Mesenchymal stem cell (in vitro differentiated cells and primary cell): ENCODE measurements at regions not wholly inside any gene's neighbourhood (a gene's known extent, or its start where the extent isn't known, plus 50 kb on each side); places are given as distances from the start of the nearest gene placed in this dataset.
A peak's percentile ranks its signal among the peaks of the same experiment; 100 is the strongest.
"Not testable (repeated sequence)": the region's sequence is repeated elsewhere in the genome, so short reads cannot be mapped to it uniquely, and the experiment has no call there.

ENCODE experiments used
- DNase-seq: peaks from one replicate; pipeline ENCODE4 v3.0.0-alpha.2; 2013
- H2AFZ ChIP-seq: one replicate; pipeline ENCODE4 v1.6.1; 2013; ENCODE audit warnings: low read depth, mild to moderate bottlenecking, control low read depth, inconsistent platforms, low read length, moderate library complexity
- H2AK5ac ChIP-seq: 2 replicates; pipeline ENCODE4 v1.6.1; 2013; ENCODE audit warnings: low read length, moderate library complexity, mild to moderate bottlenecking, inconsistent platforms; ENCODE audit not compliant: severe bottlenecking
- H2BK120ac ChIP-seq: one replicate; pipeline ENCODE4 v1.6.1; 2013; ENCODE audit warnings: low read depth, mild to moderate bottlenecking, inconsistent platforms, low read length, moderate library complexity
- H2BK12ac ChIP-seq, 2 experiments: one replicate each; pipeline ENCODE4 v1.6.1; 2013; ENCODE audit warnings: inconsistent platforms in 2 of 2, low read length in 2 of 2, mild to moderate bottlenecking in 2 of 2, moderate library complexity in 2 of 2, control low read depth in 1 of 2
- H2BK15ac ChIP-seq: one replicate; pipeline ENCODE4 v1.6.1; 2013; ENCODE audit warnings: mild to moderate bottlenecking, low read depth, inconsistent platforms; ENCODE audit not compliant: poor library complexity, severe bottlenecking
- H2BK5ac ChIP-seq: 2 replicates; pipeline ENCODE4 v1.6.1; 2013; ENCODE audit warnings: low read depth, mild to moderate bottlenecking, low read length, control low read depth, inconsistent platforms; ENCODE audit not compliant: poor library complexity, severe bottlenecking
- H3K14ac ChIP-seq, 2 experiments: one replicate each; pipeline ENCODE4 v1.6.1; 2013; ENCODE audit warnings: inconsistent platforms in 2 of 2, low read length in 2 of 2, control low read depth in 1 of 2, mild to moderate bottlenecking in 1 of 2, moderate library complexity in 1 of 2
- H3K18ac ChIP-seq, 2 experiments: one replicate each; pipeline ENCODE4 v1.6.1; 2013; ENCODE audit warnings: inconsistent platforms in 2 of 2, low read length in 2 of 2, control low read depth in 1 of 2, low read depth in 1 of 2, mild to moderate bottlenecking in 1 of 2
- H3K23ac ChIP-seq, 2 experiments: one replicate each; pipeline ENCODE4 v1.6.1; 2013; ENCODE audit warnings: inconsistent platforms in 2 of 2, low read length in 2 of 2, mild to moderate bottlenecking in 2 of 2, moderate library complexity in 2 of 2, control low read depth in 1 of 2
- H3K27ac ChIP-seq: 2 replicates; pipeline ENCODE4 v1.5.1; 2013; ENCODE audit warnings: mild to moderate bottlenecking, moderate library complexity, low read length, control low read depth, inconsistent platforms; ENCODE audit not compliant: poor library complexity, severe bottlenecking
- H3K27me3 ChIP-seq, 2 experiments: 2 replicates each; pipeline versions ENCODE4 v1.6.1 to v1.7.0; 2013; ENCODE audit warnings: low read length in 2 of 2, mild to moderate bottlenecking in 2 of 2, moderate library complexity in 2 of 2, control low read depth in 1 of 2, inconsistent platforms in 1 of 2; ENCODE audit not compliant: control insufficient read depth in 1 of 2, insufficient read depth in 1 of 2
- H3K36me3 ChIP-seq, 2 experiments: 2 replicates each; pipeline versions ENCODE4 v1.6.1 to v1.7.0; 2013; ENCODE audit warnings: low read length in 2 of 2, control low read depth in 1 of 2, inconsistent platforms in 1 of 2, low read depth in 1 of 2, mild to moderate bottlenecking in 1 of 2; ENCODE audit not compliant: insufficient read depth in 2 of 2, control insufficient read depth in 1 of 2
- H3K4ac ChIP-seq, 2 experiments: one replicate each; pipeline ENCODE4 v1.6.1; 2013; ENCODE audit warnings: inconsistent platforms in 2 of 2, low read length in 2 of 2, mild to moderate bottlenecking in 2 of 2, moderate library complexity in 2 of 2, control low read depth in 1 of 2, low read depth in 1 of 2
- H3K4me1 ChIP-seq: 2 replicates; pipeline ENCODE4 v1.6.1; 2013; ENCODE audit warnings: low read depth, low read length, control low read depth; ENCODE audit not compliant: control insufficient read depth, insufficient read depth
- H3K4me2 ChIP-seq: 2 replicates; pipeline ENCODE4 v1.6.1; 2013; ENCODE audit warnings: low read length, mild to moderate bottlenecking, inconsistent platforms; ENCODE audit not compliant: poor library complexity, severe bottlenecking
- H3K4me3 ChIP-seq, 2 experiments: 2 replicates each; pipeline versions ENCODE4 v1.5.1 to v1.7.0; 2013; ENCODE audit warnings: low read length in 2 of 2, mild to moderate bottlenecking in 2 of 2, control low read depth in 1 of 2, low read depth in 1 of 2; ENCODE audit not compliant: insufficient read depth in 1 of 2
- H3K79me1 ChIP-seq: replicated peaks from 2 replicates; pipeline ENCODE4 v1.6.1; 2013; ENCODE audit warnings: mild to moderate bottlenecking, control low read depth, low read length, inconsistent platforms; ENCODE audit not compliant: poor library complexity, severe bottlenecking
- H3K9ac ChIP-seq: 2 replicates; pipeline ENCODE4 v1.7.0; 2013; ENCODE audit warnings: mild to moderate bottlenecking, low read length, moderate library complexity
- H3K9me3 ChIP-seq: 2 replicates; pipeline ENCODE4 v1.7.0; 2013; ENCODE audit warnings: mild to moderate bottlenecking, low read length; ENCODE audit not compliant: control insufficient read depth
- H4K8ac ChIP-seq: one replicate; pipeline ENCODE4 v1.6.1; 2013; ENCODE audit warnings: inconsistent platforms, mild to moderate bottlenecking, low read length, moderate library complexity
- H4K91ac ChIP-seq: one replicate; pipeline ENCODE4 v1.6.1; 2013; ENCODE audit warnings: mild to moderate bottlenecking, low read length, inconsistent platforms
- WGBS: methylation state at CpG from one replicate; pipeline ENCODE4 v1.1.7; 2013; ENCODE audit warnings: mixed read lengths; 5-methylcytosine and 5-hydroxymethylcytosine counted together

- Histone ChIP-seq H3K27me3 (no peaks in the 10 kb centered on the region), H3K4me1 (no peaks in the 10 kb centered on the region), H3K4ac (no peak overlapping the region), H3K4me3 (peak overlapping the region in 1 of 2 experiments; percentile 52), H3K4me2 (no peak overlapping the region), H3K79me1 (no peaks in the 10 kb centered on the region), H3K9me3 (no peaks in the 10 kb centered on the region), H4K91ac (no peak overlapping the region), H4K8ac (no peak overlapping the region), H2BK120ac (no peak overlapping the region), H3K27ac (no peak overlapping the region), H2BK15ac (no peak overlapping the region), H3K18ac (no peak overlapping the region), H2AK5ac (no peak overlapping the region), H2AFZ (no peak overlapping the region), H3K36me3 (no peaks in the 10 kb centered on the region), H3K14ac (no peak overlapping the region), H2BK12ac (no peak overlapping the region), H2BK5ac (no peak overlapping the region), H3K23ac (no peak overlapping the region), H3K9ac (peak overlapping the region; percentile 54)
- 72% methylated on average over 3 of the region's 4 CpGs for WGBS
- DNase-seq = peak; percentile 10
These were observed 72.3 kb upstream of the FAM13C start for GRCh38 chr10:59434463-59435321.

GRCh38 chr10:59433720-59434428 lies 71.5 kb upstream of the FAM13C start:
- Histone ChIP-seq H3K9ac (peak overlapping the region; percentile 54), H3K14ac (no peak overlapping the region), H3K79me1 (no peaks in the 10 kb centered on the region), H3K36me3 (no peaks in the 10 kb centered on the region), H3K4me2 (no peak overlapping the region), H4K91ac (no peak overlapping the region), H3K4ac (no peak overlapping the region), H3K27me3 (no peaks in the 10 kb centered on the region), H4K8ac (no peak overlapping the region), H3K4me1 (no peaks in the 10 kb centered on the region), H3K23ac (no peak overlapping the region), H3K27ac (no peak overlapping the region), H2AK5ac (no peak overlapping the region), H3K18ac (no peak overlapping the region), H2AFZ (no peak overlapping the region), H3K9me3 (no peaks in the 10 kb centered on the region), H2BK5ac (no peak overlapping the region), H3K4me3 (peak overlapping the region in 1 of 2 experiments; percentile 52), H2BK12ac (no peak overlapping the region), H2BK120ac (no peak overlapping the region), H2BK15ac (no peak overlapping the region)
- 100% methylated on average over 2 of the region's 2 CpGs for WGBS
- no peak for DNase-seq

GRCh38 chr10:59432207-59432900 lies 70.0 kb upstream of the FAM13C start:
- Histone ChIP-seq H2BK5ac (no peak overlapping the region), H3K4ac (no peak overlapping the region), H2BK15ac (no peak overlapping the region), H3K27ac (no peak overlapping the region), H3K4me1 (no peaks in the 10 kb centered on the region), H2BK120ac (no peak overlapping the region), H2AFZ (no peak overlapping the region), H2AK5ac (no peak overlapping the region), H3K4me2 (no peak overlapping the region), H3K9me3 (no peaks in the 10 kb centered on the region), H3K14ac (no peak overlapping the region), H3K18ac (no peak overlapping the region), H3K27me3 (no peaks in the 10 kb centered on the region), H4K91ac (no peak overlapping the region), H2BK12ac (no peak overlapping the region), H3K9ac (no peak overlapping the region), H4K8ac (no peak overlapping the region), H3K36me3 (no peaks in the 10 kb centered on the region), H3K23ac (no peak overlapping the region), H3K79me1 (no peaks in the 10 kb centered on the region), H3K4me3 (no peak overlapping the region)
- DNase-seq = peak; percentile 8
- 65% methylated on average over 1 of the region's 3 CpGs for WGBS

GRCh38 chr10:59413795-59414194 lies 51.4 kb upstream of the FAM13C start:
- not testable (repeated sequence) for H3K9me3 ChIP-seq, H3K4me3 ChIP-seq, H3K18ac ChIP-seq, H2BK5ac ChIP-seq, DNase-seq, H3K36me3 ChIP-seq, H3K14ac ChIP-seq, H3K27ac ChIP-seq, H3K9ac ChIP-seq, H3K4me1 ChIP-seq, H3K4me2 ChIP-seq, H4K91ac ChIP-seq, H3K79me1 ChIP-seq, H3K4ac ChIP-seq, H2AK5ac ChIP-seq, H2BK120ac ChIP-seq, H3K23ac ChIP-seq, H2BK15ac ChIP-seq, H3K27me3 ChIP-seq, H2BK12ac ChIP-seq, H2AFZ ChIP-seq, H4K8ac ChIP-seq
- 36% methylated on average over 5 of the region's 5 CpGs for WGBS
